ENCODE measurements at regions not wholly inside any gene's neighbourhood (a gene's known extent, or its start where the extent isn't known, plus 50 kb on each side); places are given as distances from the start of the nearest gene placed in this dataset.

- no peak for TF ChIP-seq REST (IDR thresholded peaks at IDR 0.05; ENCODE audit: unreplicated experiment)
- TF ChIP-seq ZNF331 (CRISPR knock-in tag; IDR thresholded peaks at IDR 0.05; ENCODE audit: low read depth), result no peak
- TF ChIP-seq ZNF114 (CRISPR knock-in tag; IDR thresholded peaks at IDR 0.05), result no peak
- TF ChIP-seq, protein P1, sequence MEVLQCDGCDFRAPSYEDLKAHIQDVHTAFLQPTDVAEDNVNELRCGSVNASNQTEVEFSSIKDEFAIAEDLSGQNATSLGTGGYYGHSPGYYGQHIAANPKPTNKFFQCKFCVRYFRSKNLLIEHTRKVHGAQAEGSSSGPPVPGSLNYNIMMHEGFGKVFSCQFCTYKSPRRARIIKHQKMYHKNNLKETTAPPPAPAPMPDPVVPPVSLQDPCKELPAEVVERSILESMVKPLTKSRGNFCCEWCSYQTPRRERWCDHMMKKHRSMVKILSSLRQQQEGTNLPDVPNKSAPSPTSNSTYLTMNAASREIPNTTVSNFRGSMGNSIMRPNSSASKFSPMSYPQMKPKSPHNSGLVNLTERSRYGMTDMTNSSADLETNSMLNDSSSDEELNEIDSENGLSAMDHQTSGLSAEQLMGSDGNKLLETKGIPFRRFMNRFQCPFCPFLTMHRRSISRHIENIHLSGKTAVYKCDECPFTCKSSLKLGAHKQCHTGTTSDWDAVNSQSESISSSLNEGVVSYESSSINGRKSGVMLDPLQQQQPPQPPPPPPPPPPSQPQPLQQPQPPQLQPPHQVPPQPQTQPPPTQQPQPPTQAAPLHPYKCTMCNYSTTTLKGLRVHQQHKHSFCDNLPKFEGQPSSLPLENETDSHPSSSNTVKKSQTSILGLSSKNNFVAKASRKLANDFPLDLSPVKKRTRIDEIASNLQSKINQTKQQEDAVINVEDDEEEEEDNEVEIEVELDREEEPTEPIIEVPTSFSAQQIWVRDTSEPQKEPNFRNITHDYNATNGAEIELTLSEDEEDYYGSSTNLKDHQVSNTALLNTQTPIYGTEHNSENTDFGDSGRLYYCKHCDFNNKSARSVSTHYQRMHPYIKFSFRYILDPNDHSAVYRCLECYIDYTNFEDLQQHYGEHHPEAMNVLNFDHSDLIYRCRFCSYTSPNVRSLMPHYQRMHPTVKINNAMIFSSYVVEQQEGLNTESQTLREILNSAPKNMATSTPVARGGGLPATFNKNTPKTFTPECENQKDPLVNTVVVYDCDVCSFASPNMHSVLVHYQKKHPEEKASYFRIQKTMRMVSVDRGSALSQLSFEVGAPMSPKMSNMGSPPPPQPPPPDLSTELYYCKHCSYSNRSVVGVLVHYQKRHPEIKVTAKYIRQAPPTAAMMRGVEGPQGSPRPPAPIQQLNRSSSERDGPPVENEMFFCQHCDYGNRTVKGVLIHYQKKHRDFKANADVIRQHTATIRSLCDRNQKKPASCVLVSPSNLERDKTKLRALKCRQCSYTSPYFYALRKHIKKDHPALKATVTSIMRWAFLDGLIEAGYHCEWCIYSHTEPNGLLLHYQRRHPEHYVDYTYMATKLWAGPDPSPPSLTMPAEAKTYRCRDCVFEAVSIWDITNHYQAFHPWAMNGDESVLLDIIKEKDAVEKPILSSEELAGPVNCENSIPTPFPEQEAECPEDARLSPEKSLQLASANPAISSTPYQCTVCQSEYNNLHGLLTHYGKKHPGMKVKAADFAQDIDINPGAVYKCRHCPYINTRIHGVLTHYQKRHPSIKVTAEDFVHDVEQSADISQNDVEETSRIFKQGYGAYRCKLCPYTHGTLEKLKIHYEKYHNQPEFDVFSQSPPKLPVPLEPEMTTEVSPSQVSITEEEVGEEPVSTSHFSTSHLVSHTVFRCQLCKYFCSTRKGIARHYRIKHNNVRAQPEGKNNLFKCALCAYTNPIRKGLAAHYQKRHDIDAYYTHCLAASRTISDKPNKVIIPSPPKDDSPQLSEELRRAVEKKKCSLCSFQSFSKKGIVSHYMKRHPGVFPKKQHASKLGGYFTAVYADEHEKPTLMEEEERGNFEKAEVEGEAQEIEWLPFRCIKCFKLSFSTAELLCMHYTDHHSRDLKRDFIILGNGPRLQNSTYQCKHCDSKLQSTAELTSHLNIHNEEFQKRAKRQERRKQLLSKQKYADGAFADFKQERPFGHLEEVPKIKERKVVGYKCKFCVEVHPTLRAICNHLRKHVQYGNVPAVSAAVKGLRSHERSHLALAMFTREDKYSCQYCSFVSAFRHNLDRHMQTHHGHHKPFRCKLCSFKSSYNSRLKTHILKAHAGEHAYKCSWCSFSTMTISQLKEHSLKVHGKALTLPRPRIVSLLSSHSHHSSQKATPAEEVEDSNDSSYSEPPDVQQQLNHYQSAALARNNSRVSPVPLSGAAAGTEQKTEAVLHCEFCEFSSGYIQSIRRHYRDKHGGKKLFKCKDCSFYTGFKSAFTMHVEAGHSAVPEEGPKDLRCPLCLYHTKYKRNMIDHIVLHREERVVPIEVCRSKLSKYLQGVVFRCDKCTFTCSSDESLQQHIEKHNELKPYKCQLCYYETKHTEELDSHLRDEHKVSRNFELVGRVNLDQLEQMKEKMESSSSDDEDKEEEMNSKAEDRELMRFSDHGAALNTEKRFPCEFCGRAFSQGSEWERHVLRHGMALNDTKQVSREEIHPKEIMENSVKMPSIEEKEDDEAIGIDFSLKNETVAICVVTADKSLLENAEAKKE (CRISPR knock-in tag; IDR thresholded peaks at IDR 0.05), result no peak
- no peak for TF ChIP-seq STAT1 (IDR thresholded peaks at IDR 0.05; ENCODE audit: unreplicated experiment)
- TF ChIP-seq CTCF (conservative IDR thresholded peaks at IDR 0.05; ENCODE audit: low read depth in 2 of 2), result no peak
- TF ChIP-seq POLR2AphosphoS5 (IDR thresholded peaks at IDR 0.05; ENCODE audit: low read depth), result no peak
- no peak for TF ChIP-seq EZH2 (IDR thresholded peaks at IDR 0.05; ENCODE audit: low read depth, unreplicated experiment)
- TF ChIP-seq NANOG (IDR thresholded peaks at IDR 0.05; ENCODE audit: borderline replicate concordance), result no peak
- no peak for TF ChIP-seq EZH2phosphoT487 (IDR thresholded peaks at IDR 0.05; ENCODE audit: unreplicated experiment)
- no peak for TF ChIP-seq JUNB (IDR thresholded peaks at IDR 0.05; ENCODE audit: unreplicated experiment)
- no peak for TF ChIP-seq CREB1 (CRISPR knock-in tag; IDR thresholded peaks at IDR 0.05; ENCODE audit: low read depth)
- H3K27ac Mint-ChIP-seq, result no peak overlapping the region
- H3K27me3 Mint-ChIP-seq (ENCODE audit: insufficient read depth, low read depth, poor library complexity), result peaks cover 1% of the 10 kb centered on the region
- Histone ChIP-seq H3K4me3 (no peak overlapping the region), H3K4me1 (ENCODE audit: insufficient read depth) (peaks cover 7% of the 10 kb centered on the region), H3K4me2 (no peak overlapping the region), H2AFZ (no peak overlapping the region), H3K79me2 (replicated peaks; ENCODE audit: insufficient read depth) (no peaks in the 10 kb centered on the region), H4K20me1 (replicated peaks; ENCODE audit: insufficient read depth) (no peaks in the 10 kb centered on the region), H3K36me3 (ENCODE audit: insufficient read depth) (no peaks in the 10 kb centered on the region), H3K27ac (ENCODE audit: low read depth) (no peak overlapping the region), H3F3A (replicated peaks; ENCODE audit: low read depth) (no peaks in the 10 kb centered on the region), H3K9me2 (ENCODE audit: insufficient read depth) (no peaks in the 10 kb centered on the region), H3K27me3 (ENCODE audit: insufficient read depth) (no peaks in the 10 kb centered on the region)
- no peaks in the 10 kb centered on the region for H3K36me3 Mint-ChIP-seq (ENCODE audit: low read depth)
- no peak for ATAC-seq
- H3K9me3 Mint-ChIP-seq, result no peaks in the 10 kb centered on the region
- no peak overlapping the region for H3K4me3 Mint-ChIP-seq
- DNase-seq (ENCODE audit: low spot score), result no peak
- peaks cover 8% of the 10 kb centered on the region; the same call in 2 of the 3 replicates for H3K4me1 Mint-ChIP-seq
Measured at GRCh38 chr6:119501798-119502483, 152.4 kb upstream of the MAN1A1 start.
